Kidney (tissue), 13 donors: ENCODE measurements at regions not wholly inside any gene's neighbourhood (a gene's known extent, or its start where the extent isn't known, plus 50 kb on each side); places are given as distances from the start of the nearest gene placed in this dataset.

Experiments
- DNase-seq, 5 donors: peaks; one replicate each; pipeline ENCODE4 v3.0.0-alpha.2; 2013 to 2020
- FAIRE-seq: peaks from 2 replicates; lab custom pipeline; 2012; peaks lifted over from hg19 to GRCh38; lab: Jason Lieb, UNC
- H3K27ac ChIP-seq, 2 donors: one replicate each; pipeline ENCODE4 v1.7.0; 2013; ENCODE audit warnings: low read depth in 2 of 2, low read length in 2 of 2, inconsistent platforms in 1 of 2
- H3K27me3 ChIP-seq: one replicate; pipeline ENCODE4 v1.7.1; 2013; ENCODE audit warnings: low read length, inconsistent platforms; ENCODE audit not compliant: control insufficient read depth, insufficient read depth
- H3K36me3 ChIP-seq, 3 donors: one replicate each; pipeline versions ENCODE4 v1.7.0 to v1.7.1; 2013; ENCODE audit warnings: low read length in 3 of 3, control low read depth in 1 of 3, inconsistent platforms in 1 of 3; ENCODE audit not compliant: insufficient read depth in 3 of 3, control insufficient read depth in 2 of 3
- H3K4me1 ChIP-seq, 3 donors: one replicate each; pipeline versions ENCODE4 v1.7.0 to v1.7.1; 2013; ENCODE audit warnings: low read length in 3 of 3, inconsistent platforms in 1 of 3, low read depth in 1 of 3; ENCODE audit not compliant: control insufficient read depth in 2 of 3, insufficient read depth in 2 of 3
- H3K4me3 ChIP-seq, 3 donors: one replicate each; pipeline versions ENCODE4 v1.7.0 to v1.8.1; 2013; ENCODE audit warnings: low read length in 3 of 3, control low read depth in 1 of 3, inconsistent platforms in 1 of 3
- H3K9ac ChIP-seq, 3 donors: one replicate each; pipeline versions ENCODE4 v1.7.0 to v1.7.1; 2013; ENCODE audit warnings: low read length in 3 of 3, control low read depth in 1 of 3, inconsistent platforms in 1 of 3
- H3K9me3 ChIP-seq, 3 donors: one replicate each; pipeline versions ENCODE4 v1.7.0 to v1.7.1; 2013; ENCODE audit warnings: low read length in 3 of 3, control low read depth in 1 of 3, inconsistent platforms in 1 of 3; ENCODE audit not compliant: control insufficient read depth in 2 of 3, insufficient read depth in 1 of 3
- CTCF ChIP-seq: IDR thresholded peaks from 3 replicates; pipeline ENCODE4 v1.5.1; 2012; ENCODE audit warnings: mild to moderate bottlenecking, moderate library complexity, borderline replicate concordance; ENCODE audit not compliant: insufficient read depth; ENCODE audit errors: extremely low read depth
- intact Hi-C: fragments of 100-400 bp; cut with DNase I; formaldehyde crosslinking; loops from one replicate; pipeline ENCODE4 v1.11.1; 2022
- donor health status: control.
- donor health status: control.
- donor health status: control.
- donor health status: control.
- donor health status: control.
- donor health status: DM: yes; HTN: yes; CAD: no.
- donor health status: Normal renal cell carcinoma (clear cell type).

- H3K9me3 ChIP-seq, result no peaks in the 10 kb centered on the region
- H3K4me3 ChIP-seq, result no peak overlapping the region
- no peak for TF ChIP-seq CTCF
- H3K9ac ChIP-seq, result no peak overlapping the region
- no peak for FAIRE-seq
- H3K27ac ChIP-seq, result no peak overlapping the region
- intact Hi-C loops, result no loop called here
- no peaks in the 10 kb centered on the region for H3K27me3 ChIP-seq
- no peaks in the 10 kb centered on the region for H3K36me3 ChIP-seq
- no peak for DNase-seq
- no peaks in the 10 kb centered on the region for H3K4me1 ChIP-seq
These were observed 247.5 kb upstream of the RPS23 start for GRCh38 chr5:82525626-82526025.

GRCh38 chr5:82523633-82524032 lies 245.5 kb upstream of the RPS23 start:
- Histone ChIP-seq H3K27ac (no peak overlapping the region), H3K9ac (no peak overlapping the region), H3K4me3 (no peak overlapping the region), H3K9me3 (no peaks in the 10 kb centered on the region), H3K27me3 (no peaks in the 10 kb centered on the region), H3K36me3 (no peaks in the 10 kb centered on the region), H3K4me1 (no peaks in the 10 kb centered on the region)
- DNase-seq, result no peak
- no peak for FAIRE-seq
- no peak for TF ChIP-seq CTCF
- intact Hi-C loops, result no loop called here

DNA sequence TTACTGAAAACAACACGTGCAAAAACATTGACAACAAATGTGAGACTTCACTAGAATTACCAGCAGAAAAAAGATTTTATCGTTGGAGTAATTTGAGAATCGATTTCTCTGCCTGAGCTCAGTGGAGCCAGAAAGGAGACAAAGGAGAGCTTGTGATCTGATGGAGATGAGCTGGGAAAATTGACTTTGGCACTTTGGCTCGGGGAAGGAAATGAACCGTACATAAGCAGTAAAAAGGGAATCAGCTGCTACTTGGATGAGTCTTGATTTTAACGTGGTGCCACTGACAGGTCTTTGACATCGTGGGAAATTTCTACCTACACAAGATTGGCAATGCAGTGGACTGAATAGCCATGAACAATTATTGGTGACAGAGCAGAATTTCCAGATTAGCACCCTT lies 244.7 kb upstream of the RPS23 start:
- DNase-seq (peak in 2 of 5 donors; percentile 47 to 60), FAIRE-seq (no peak)
- H3K27ac ChIP-seq, result no peak overlapping the region
- H3K4me3 ChIP-seq, result no peak overlapping the region
- H3K9ac ChIP-seq, result no peak overlapping the region
- intact Hi-C loops, result no loop called here
- no peaks in the 10 kb centered on the region for H3K4me1 ChIP-seq
- no peaks in the 10 kb centered on the region for H3K9me3 ChIP-seq
- no peaks in the 10 kb centered on the region for H3K27me3 ChIP-seq
- TF ChIP-seq CTCF, result no peak
- no peaks in the 10 kb centered on the region for H3K36me3 ChIP-seq

GRCh38 chr5:82521431-82522051 lies 243.4 kb upstream of the RPS23 start:
- Histone ChIP-seq H3K9me3 (no peaks in the 10 kb centered on the region), H3K9ac (no peak overlapping the region), H3K4me1 (no peaks in the 10 kb centered on the region), H3K27me3 (no peaks in the 10 kb centered on the region), H3K36me3 (no peaks in the 10 kb centered on the region), H3K27ac (no peak overlapping the region), H3K4me3 (no peak overlapping the region)
- DNase-seq (no peak), FAIRE-seq (no peak)
- TF ChIP-seq CTCF, result no peak
- intact Hi-C loops, result no loop called here
